GM12874 (cell line): ENCODE measurements at regions not wholly inside any gene's neighbourhood (a gene's known extent, or its start where the extent isn't known, plus 50 kb on each side); places are given as distances from the start of the nearest gene placed in this dataset.

Source experiments
- CTCF ChIP-seq: IDR thresholded peaks from 2 replicates; pipeline ENCODE4 v1.5.1; 2011; ENCODE audit warnings: low read depth, mild to moderate bottlenecking, control low read depth, low read length, moderate library complexity; ENCODE audit not compliant: insufficient read depth

- no peak for TF ChIP-seq CTCF
These were observed 73.1 kb downstream of the TIGD2 start for GRCh38 chr4:89184407-89184806.
